Psoas muscle (tissue), 7 donors: ENCODE measurements at regions not wholly inside any gene's neighbourhood (a gene's known extent, or its start where the extent isn't known, plus 50 kb on each side); places are given as distances from the start of the nearest gene placed in this dataset.

ENCODE experiments used
- ATAC-seq, 4 donors: fragments of 200-7000 bp; cut with Tn5 transposase; one replicate each; pipeline ENCODE4 v1.9.1; 2020; ENCODE audit warnings: moderate library complexity in 3 of 4, mild to moderate bottlenecking in 2 of 4
- DNase-seq, 2 donors: peaks; one replicate each; pipeline ENCODE4 v3.0.0-alpha.2; 2020
- H3K27ac ChIP-seq: fragments of 200-600 bp; one replicate; pipeline ENCODE4 v1.8.0; 2022
- H3K27me3 ChIP-seq, 3 donors: fragments of 200-600 bp in 1 of 3; one replicate each; pipeline versions ENCODE4 v1.6.1 to v1.8.0; 2013 to 2022; ENCODE audit warnings: low read length in 2 of 3, mild to moderate bottlenecking in 2 of 3, moderate library complexity in 1 of 3; ENCODE audit not compliant: insufficient read depth in 3 of 3
- H3K36me3 ChIP-seq, 2 donors: fragments of 200-600 bp in 1 of 2; one replicate each; pipeline versions ENCODE4 v1.6.1 to v1.8.0; 2013 to 2022; ENCODE audit warnings: low read depth in 1 of 2, mild to moderate bottlenecking in 1 of 2, moderate library complexity in 1 of 2; ENCODE audit not compliant: insufficient read depth in 1 of 2
- H3K4me1 ChIP-seq: fragments of 200-600 bp; one replicate; pipeline ENCODE4 v1.8.0; 2022
- H3K4me3 ChIP-seq: fragments of 200-600 bp; one replicate; pipeline ENCODE4 v1.8.0; 2022; ENCODE audit warnings: mild to moderate bottlenecking
- H3K9me3 ChIP-seq: fragments of 200-600 bp; one replicate; pipeline ENCODE4 v1.8.0; 2022
- WGBS, 3 donors: extraction: QIAGEN DNeasy Blood & Tissue Kit; methylation state at CpG; one replicate each; pipeline versions ENCODE4 v1.1.6 to v1.1.7; 2013; 5-methylcytosine and 5-hydroxymethylcytosine counted together
- intact Hi-C, 2 donors: fragments of 100-400 bp; cut with DNase I; formaldehyde crosslinking; loops; one replicate each; pipeline versions ENCODE4 v1.11.0 to v1.14.2; 2022
- TF ChIP-seq, protein P1 (sequence below): fragments of 200-600 bp; IDR thresholded peaks from one replicate; pipeline ENCODE4 v1.8.0; 2022; ENCODE audit warnings: antibody characterized with exemption
- donor health status: healthy with polysubstance abuse.
- donor health status: DM: no; HTN: no; CAD: no; lungs with moderate emphysema.
- donor health status: Bipolar disorder and iron deficiency.
- donor health status: healthy.
- donor health status: DM: yes; HTN: yes; CAD: no.
- donor health status: DM: no; HTN: no; CAD: no.
- donor health status: DM: yes; HTN: yes; CAD: no.

- Histone ChIP-seq H3K36me3 (no peaks in the 10 kb centered on the region), H3K9me3 (no peaks in the 10 kb centered on the region), H3K27ac (no peak overlapping the region), H3K4me3 (no peak overlapping the region), H3K27me3 (no peaks in the 10 kb centered on the region), H3K4me1 (no peaks in the 10 kb centered on the region)
- WGBS, 3 donors = 18 to 28% (median 25%) methylated on average over 1 of the region's 1 CpG
- DNase-seq = no peak
- TF ChIP-seq, protein P1, sequence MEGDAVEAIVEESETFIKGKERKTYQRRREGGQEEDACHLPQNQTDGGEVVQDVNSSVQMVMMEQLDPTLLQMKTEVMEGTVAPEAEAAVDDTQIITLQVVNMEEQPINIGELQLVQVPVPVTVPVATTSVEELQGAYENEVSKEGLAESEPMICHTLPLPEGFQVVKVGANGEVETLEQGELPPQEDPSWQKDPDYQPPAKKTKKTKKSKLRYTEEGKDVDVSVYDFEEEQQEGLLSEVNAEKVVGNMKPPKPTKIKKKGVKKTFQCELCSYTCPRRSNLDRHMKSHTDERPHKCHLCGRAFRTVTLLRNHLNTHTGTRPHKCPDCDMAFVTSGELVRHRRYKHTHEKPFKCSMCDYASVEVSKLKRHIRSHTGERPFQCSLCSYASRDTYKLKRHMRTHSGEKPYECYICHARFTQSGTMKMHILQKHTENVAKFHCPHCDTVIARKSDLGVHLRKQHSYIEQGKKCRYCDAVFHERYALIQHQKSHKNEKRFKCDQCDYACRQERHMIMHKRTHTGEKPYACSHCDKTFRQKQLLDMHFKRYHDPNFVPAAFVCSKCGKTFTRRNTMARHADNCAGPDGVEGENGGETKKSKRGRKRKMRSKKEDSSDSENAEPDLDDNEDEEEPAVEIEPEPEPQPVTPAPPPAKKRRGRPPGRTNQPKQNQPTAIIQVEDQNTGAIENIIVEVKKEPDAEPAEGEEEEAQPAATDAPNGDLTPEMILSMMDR = no peak
- ATAC-seq = no peak
- intact Hi-C loops = no loop called here
Observed at GRCh38 chr14:27056586-27056985, 458.8 kb upstream of the NOVA1 start.

GRCh38 chr14:27061299-27061698, 463.5 kb upstream of the NOVA1 start:
- Histone ChIP-seq H3K27me3 (no peaks in the 10 kb centered on the region), H3K9me3 (no peaks in the 10 kb centered on the region), H3K4me1 (no peaks in the 10 kb centered on the region), H3K4me3 (no peak overlapping the region), H3K27ac (no peak overlapping the region), H3K36me3 (no peaks in the 10 kb centered on the region)
- intact Hi-C loops = no loop called here
- 73 to 85% (median 80%) methylated on average over 2 of the region's 2 CpGs for WGBS, 3 donors
- no peak for ATAC-seq
- no peak for DNase-seq
- TF ChIP-seq, protein P1 = no peak

- TF ChIP-seq, protein P1 = no peak
- no peak overlapping the region for H3K27ac ChIP-seq
- intact Hi-C loops = no loop called here
- no peak for ATAC-seq
- H3K4me1 ChIP-seq = no peaks in the 10 kb centered on the region
- H3K36me3 ChIP-seq = no peaks in the 10 kb centered on the region
- no peak for DNase-seq
- H3K27me3 ChIP-seq = no peaks in the 10 kb centered on the region
- no peak overlapping the region for H3K4me3 ChIP-seq
- no peaks in the 10 kb centered on the region for H3K9me3 ChIP-seq
Observed at GRCh38 chr14:27063959-27064358, 466.1 kb upstream of the NOVA1 start.

DNA sequence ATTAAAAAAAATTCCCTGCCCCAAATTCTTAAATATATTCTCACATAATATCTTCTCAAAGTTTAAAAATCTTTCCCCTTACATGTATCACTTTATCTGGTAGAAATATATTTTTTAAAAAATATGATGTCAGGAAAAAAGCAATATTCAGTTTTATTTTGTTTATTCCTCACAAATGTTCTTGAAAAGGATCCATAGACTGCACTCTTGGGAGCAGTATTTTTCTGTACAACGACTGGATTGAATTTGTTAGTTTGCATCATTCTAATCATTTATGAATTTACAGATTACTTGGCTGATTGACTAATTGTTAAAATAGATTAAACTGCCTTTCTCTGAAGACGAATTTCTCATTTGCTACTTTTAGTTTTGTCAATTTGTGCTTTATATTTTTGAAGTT, 468.1 kb upstream of the NOVA1 start:
- Histone ChIP-seq H3K9me3 (no peaks in the 10 kb centered on the region), H3K4me3 (no peak overlapping the region), H3K27ac (no peak overlapping the region), H3K4me1 (no peaks in the 10 kb centered on the region), H3K36me3 (no peaks in the 10 kb centered on the region), H3K27me3 (no peaks in the 10 kb centered on the region)
- TF ChIP-seq, protein P1 = no peak
- 31 to 39% (median 39%) methylated on average over 2 of the region's 2 CpGs for WGBS, 3 donors
- intact Hi-C loops = loop anchor here in 1 of 2 donors (1.0 kb wide), 1 partner anchor 19 kb away; no protein-coding TSS in a partner anchor
- DNase-seq (no peak), ATAC-seq (no peak)

DNA sequence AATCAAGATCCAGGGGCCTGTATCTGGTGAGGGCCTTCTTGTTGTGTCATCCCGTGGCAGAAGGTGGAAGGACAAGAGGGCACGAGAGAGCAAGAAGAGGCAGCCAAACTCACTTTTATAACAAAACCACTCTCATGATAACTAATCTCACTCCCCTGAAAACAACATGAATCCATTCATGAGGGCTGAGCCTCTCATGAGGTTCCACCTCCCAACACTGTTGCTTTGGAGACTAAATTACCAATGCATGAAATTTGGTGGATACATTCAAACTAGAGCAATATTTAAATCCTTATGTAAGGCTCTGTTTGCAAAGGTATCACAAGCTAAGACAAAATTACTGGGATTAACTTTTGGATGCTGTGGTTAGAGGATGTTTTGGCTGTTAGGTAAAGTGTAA, 470.1 kb upstream of the NOVA1 start:
- Histone ChIP-seq H3K4me1 (no peaks in the 10 kb centered on the region), H3K4me3 (no peak overlapping the region), H3K36me3 (no peaks in the 10 kb centered on the region), H3K27ac (no peak overlapping the region), H3K27me3 (no peaks in the 10 kb centered on the region), H3K9me3 (no peaks in the 10 kb centered on the region)
- DNase-seq = no peak
- TF ChIP-seq, protein P1 = no peak
- intact Hi-C loops = no loop called here
- ATAC-seq = no peak
- 90 to 97% (median 92%) methylated on average over 2 of the region's 2 CpGs for WGBS, 3 donors
